Smooth muscle cell of the brain vasculature (primary cell): ENCODE measurements at regions not wholly inside any gene's neighbourhood (a gene's known extent, or its start where the extent isn't known, plus 50 kb on each side); places are given as distances from the start of the nearest gene placed in this dataset.

Source experiments
- DNase-seq: peaks from one replicate; pipeline ENCODE4 v3.0.0-alpha.2; 2012; ENCODE audit warnings: low read depth, low spot score

DNA sequence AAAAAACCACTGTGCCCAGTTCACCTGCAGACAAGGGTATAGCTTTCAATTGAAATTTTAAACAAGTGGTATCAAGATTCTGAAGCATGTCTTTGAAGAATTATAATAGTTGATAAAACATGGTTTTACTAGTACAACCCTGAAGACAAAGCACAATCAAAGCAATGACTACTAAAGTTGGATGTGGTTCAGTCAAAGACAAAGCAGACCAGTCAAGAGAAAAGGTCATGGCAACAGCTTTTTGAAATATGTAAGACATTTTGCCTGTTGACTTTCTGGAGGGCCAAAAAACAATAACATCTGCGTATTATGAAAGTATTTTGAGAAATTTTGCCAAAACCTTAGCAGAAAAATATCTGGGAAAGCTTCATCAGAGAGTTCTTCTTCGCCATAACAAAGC lies 1393.6 kb downstream of the SI start:
- DNase-seq, result no peak

DNA sequence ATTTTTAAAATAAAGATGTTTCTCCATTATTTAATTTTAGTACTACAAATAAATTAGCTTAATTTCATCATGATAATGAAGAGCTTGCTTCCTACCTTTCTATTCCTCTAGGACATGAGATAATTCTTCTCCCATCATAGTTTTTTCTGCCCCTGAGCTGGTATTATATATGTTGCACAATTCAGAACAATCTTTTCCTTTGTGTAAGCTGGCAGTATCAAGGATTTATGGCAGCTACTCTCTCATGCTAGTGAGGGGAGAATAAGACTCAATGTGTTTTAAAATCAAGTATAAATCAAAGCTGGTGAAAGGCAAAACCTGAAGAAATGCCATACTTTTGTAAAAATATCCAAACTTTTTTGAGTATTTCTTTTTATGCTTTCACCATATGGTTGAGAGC lies 1405.3 kb downstream of the SI start:
- DNase-seq, result no peak

DNA sequence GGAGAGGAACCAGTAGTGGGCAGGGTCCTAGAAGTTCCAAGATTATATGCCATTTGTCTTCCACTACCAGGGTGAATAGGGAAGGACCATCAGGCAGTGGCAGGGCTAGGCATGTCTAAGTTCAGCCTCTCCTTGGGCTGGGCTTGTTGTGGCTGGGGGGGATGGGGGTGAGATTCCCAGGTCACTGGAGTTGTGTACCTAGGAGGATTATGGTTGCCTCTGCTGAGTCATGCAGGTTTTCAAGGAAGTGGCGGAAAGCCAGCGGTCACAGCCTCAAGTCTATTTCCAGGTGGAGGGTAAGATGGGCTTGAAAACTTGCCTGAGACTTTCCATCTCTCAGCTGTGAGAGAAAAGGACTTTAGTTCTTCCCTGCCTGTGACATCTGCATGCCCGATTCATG lies 1407.1 kb downstream of the SI start:
- no peak for DNase-seq

GRCh38 chr3:163664466-163664865 lies 1413.8 kb downstream of the SI start:
- no peak for DNase-seq

DNA sequence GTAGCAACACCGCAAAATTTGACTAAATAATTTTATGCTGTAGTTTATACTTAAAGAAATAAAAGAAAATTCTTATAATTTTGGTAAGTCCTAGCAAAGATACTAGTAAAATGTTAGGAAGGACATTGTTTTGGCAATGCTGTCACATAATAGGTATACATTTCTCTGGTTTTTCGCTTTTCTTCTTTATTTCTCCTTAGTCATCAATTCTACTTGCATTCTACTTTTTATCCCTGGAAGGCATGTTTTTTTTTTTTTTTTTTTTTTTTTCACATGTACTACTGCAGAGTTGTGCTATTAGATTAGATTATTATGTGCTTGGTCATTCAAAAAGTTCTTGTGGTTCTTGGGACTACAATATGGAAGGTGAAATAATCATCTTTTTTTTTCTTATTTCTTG lies 1421.2 kb downstream of the SI start:
- DNase-seq, result no peak

DNA sequence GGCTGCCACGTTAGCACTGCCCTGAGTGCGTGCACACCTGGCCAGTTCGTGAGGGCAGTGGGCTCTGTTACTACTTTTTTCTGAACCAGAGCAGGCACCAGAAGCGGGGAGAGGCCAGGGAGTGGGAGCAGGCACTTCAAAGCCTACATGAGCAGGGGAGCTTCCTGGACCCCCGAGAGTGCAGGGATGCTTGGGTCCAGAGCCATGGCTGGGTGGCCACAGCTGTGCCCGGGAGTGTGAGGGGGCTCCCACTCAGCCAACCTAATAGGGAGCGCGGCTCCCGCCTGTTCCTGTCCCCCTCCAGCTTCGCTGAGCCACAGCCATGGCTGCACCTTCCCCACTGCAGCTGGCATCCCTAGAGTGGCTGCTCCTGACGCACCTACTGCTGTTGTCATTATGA lies 1423.3 kb downstream of the SI start:
- no peak for DNase-seq

GRCh38 chr3:163644172-163644571 lies 1434.1 kb downstream of the SI start:
- DNase-seq, result no peak

DNA sequence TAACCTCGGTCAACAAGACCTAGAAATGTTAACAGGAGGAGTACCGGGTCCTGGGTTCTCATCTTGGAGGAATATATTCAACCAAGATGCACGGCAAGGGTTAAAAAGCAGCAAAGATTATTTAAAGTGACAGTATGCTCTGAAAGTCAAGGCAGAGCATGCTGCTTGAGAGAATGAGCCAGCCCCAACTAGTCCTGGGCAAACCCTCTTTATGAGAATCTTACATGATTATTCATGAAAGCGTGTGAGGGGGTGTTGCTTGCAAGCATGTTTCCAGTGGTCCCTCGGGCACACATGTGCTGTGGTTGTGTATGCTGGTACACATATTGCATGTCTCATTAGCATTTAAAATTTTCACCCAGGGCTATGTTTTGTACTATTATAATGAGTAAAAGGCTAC lies 1445.6 kb downstream of the SI start:
- DNase-seq, result no peak

DNA sequence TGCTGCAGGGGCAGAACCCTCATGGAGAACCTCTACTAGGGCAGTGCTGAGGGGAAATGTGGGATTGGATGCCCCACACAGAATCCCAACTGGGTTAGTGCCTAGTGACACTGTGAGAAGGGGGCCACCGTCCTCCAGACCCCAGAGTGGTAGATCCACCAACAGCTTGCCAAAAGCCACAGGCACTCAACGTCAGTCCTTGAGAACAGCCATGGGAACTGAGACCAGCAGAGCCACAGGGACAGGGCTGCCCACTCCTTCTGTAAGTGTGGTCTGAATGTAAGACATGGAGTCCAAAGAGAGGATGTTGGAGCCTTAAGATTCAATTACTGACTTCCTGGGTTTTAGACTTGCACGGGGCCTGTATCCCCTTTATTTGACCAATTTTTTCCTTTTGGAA lies 1451.5 kb downstream of the SI start:
- DNase-seq, result no peak

DNA sequence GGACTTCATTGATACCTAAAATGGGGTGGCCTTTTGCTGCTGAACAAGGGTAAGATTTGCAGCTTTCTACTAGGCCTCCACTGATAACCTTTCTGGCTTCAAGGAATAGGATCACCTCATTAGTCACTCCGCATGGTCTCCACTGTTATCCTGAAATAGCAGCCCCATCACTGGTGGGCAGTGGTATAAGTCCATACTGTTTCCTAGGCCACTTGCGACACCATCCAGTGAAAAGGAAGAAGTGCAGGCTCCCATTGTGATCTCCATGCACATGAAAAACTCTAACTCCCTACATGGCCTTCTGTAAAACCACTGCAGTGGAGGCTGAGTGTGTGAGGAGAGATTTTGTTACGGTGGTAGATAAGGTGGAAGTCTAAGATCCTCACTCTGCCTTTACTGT lies 1455.9 kb downstream of the SI start:
- no peak for DNase-seq

- DNase-seq, result no peak
Observed at GRCh38 chr3:163614886-163615285, 1463.4 kb downstream of the SI start.

GRCh38 chr3:163605915-163606314 lies 1472.4 kb downstream of the SI start:
- no peak for DNase-seq

- no peak for DNase-seq
Observed at GRCh38 chr3:163601426-163601825, 1476.9 kb downstream of the SI start.

DNA sequence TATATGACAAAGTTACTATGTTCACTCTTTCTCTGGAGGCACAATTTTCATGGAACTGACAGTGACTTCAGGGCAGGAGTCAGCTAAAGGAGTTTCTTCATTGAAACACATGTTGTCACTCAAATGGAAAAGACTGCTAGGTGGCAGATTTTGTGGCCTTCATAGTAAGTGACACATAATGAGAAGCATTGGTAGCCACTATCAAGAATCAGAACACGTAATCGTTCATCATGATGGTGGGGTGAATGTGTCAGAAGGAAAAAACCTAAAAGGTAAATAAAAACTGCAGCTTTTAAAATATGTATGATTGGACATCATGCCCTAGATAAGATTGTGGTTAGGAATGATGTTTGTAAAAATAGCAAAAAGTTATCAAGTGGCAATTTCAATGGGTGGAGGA lies 1491.0 kb downstream of the SI start:
- no peak for DNase-seq

DNA sequence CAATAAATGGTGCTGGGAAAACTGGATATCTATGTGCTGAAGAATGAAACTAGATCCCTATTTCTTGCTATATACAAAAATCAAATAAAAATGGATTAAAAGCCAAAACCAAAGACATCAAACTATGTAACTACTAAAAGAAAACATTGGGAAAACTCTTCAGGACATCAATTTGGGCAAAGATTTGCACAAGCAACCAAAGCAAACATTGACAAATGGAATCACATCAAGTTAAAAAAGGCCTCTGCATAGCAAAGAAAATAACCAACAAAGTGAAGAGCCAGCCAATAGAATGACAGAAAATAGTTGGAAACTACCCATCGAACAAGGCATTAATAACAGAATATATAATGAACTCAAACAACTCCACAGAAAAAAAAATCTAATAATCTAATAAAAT lies 1495.3 kb downstream of the SI start:
- no peak for DNase-seq

DNA sequence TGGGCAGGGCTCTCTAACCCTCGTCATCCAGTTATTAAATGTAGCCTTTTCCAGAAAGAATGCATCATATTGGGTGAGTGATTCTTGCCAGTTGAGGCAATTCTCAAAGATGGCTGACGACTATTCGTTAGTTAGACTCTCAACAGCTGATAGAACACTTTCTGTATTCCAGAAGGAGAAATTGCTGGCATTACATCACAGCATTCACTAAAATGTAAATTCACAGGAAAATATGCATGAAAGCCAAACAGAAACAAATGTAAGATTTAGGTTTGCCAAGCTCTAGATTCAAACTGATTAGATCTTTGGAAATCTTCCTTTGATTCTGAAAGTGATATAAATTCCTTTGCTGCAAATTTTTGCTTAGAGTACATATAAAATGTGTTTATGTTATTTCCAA lies 1501.0 kb downstream of the SI start:
- DNase-seq, result no peak

GRCh38 chr3:163576314-163576713 lies 1502.0 kb downstream of the SI start:
- DNase-seq, result no peak

DNA sequence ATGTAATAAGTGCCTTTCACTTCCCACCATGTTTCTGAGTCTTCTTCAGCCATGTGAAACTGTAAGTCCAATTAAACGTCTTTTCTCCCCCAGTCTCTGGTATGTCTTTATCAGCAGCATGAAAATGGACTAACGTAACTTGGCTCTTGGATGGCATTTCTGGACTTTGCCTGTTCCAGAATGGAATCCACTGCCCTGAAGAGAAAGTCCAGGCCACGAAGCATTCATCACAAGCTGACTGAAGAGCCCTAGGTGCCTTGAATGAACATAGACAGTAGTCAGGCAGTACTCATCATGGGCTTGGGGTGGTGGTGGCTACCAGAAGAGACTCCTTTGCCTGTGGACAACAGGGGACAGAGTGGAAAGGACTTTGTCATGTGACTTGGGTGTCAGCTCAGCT lies 1505.0 kb downstream of the SI start:
- DNase-seq, result no peak

DNA sequence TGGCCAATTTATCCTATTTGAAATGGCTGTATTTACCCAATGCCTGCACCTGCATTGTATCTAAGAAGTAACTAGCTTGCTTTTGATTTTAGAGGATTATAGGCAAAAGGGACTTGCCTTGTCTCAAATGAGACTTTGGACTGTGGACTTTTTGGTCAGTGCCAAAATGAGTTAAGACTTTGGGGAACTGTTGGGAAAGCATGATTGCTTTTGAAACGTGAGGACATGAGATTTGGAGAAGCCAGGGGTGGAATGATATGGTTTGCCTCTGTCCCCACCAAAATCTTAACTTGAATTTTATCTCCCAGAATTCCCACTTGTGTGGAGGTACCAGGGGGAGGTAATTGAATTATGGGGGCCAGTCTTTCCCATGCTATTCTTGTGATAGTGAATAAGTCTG lies 1505.4 kb downstream of the SI start:
- no peak for DNase-seq

DNA sequence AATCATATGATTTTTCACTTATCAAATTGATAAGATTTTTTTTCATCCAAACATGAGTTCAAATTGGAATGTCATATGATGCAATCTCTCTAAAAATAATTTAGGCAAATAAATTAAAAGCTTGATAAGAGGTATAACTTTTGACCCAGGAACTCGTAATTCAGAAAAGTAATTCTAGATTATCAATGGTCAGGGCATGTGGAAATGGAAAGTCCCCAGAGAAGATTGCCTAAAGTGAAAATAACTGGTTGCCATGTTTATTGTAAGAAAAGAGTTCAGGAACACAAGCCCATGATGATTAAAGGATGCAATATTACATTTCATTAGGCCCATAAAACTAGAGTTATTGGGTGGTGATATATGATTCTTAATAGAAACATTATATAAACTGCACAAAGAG lies 1514.8 kb downstream of the SI start:
- no peak for DNase-seq

- DNase-seq, result no peak
Observed at GRCh38 chr3:163562625-163563024, 1515.7 kb downstream of the SI start.

DNA sequence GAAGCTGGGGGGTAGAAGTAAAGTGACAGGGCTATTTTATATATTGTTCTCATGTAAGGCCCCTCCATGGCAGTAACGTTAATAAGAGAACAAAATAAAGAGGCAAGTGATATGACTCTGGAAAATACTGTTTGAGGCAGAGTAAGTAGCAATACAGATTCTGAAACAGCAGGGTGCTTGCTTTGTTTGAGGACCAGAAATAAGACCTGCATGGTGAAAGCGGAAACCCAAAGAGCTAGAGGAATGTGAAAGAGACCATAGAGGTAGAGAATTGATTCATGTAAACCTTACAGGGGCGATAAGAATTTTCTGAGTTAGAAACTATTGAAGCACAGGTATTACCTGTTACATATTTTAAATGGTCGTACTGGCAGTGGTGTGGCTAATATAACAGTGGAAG lies 1517.1 kb downstream of the SI start:
- no peak for DNase-seq

- no peak for DNase-seq
Observed at GRCh38 chr3:163560459-163560858, 1517.8 kb downstream of the SI start.

GRCh38 chr3:163556813-163557523 lies 1521.3 kb downstream of the SI start:
- DNase-seq, result no peak
